GM23248 (cell line): ENCODE measurements at regions not wholly inside any gene's neighbourhood (a gene's known extent, or its start where the extent isn't known, plus 50 kb on each side); places are given as distances from the start of the nearest gene placed in this dataset.
"Not testable (repeated sequence)": the region's sequence is repeated elsewhere in the genome, so short reads cannot be mapped to it uniquely, and the experiment has no call there.

Experiments
- DNase-seq: peaks from one replicate; pipeline ENCODE4 v3.0.0-alpha.2; 2015
- H2AFZ ChIP-seq: fragments of 200-600 bp; sonication (generic); 2 replicates; pipeline ENCODE4 v1.6.1; 2016; ENCODE audit warnings: antibody characterized with exemption
- H3F3A ChIP-seq: fragments of 200-600 bp; sonication (generic); 2 replicates; pipeline ENCODE4 v1.6.1; 2016; ENCODE audit warnings: mild to moderate bottlenecking, antibody characterized with exemption, mixed run types; ENCODE audit not compliant: insufficient read depth
- H3K27ac ChIP-seq: fragments of 200-600 bp; sonication (generic); 2 replicates; pipeline ENCODE4 v1.5.1; 2016; ENCODE audit warnings: mild to moderate bottlenecking
- H3K27me3 ChIP-seq: fragments of 200-600 bp; sonication (generic); replicated peaks from 2 replicates; pipeline ENCODE4 v1.6.1; 2016; ENCODE audit warnings: mild to moderate bottlenecking; ENCODE audit not compliant: insufficient read depth
- H3K36me3 ChIP-seq: fragments of 200-600 bp; sonication (generic); 2 replicates; pipeline ENCODE4 v1.6.1; 2016; ENCODE audit warnings: low read depth, mild to moderate bottlenecking
- H3K4me1 ChIP-seq: fragments of 200-600 bp; sonication (generic); 2 replicates; pipeline ENCODE4 v1.6.1; 2016; ENCODE audit warnings: mild to moderate bottlenecking; ENCODE audit not compliant: insufficient read depth
- H3K4me2 ChIP-seq: fragments of 200-600 bp; sonication (generic); one replicate; pipeline ENCODE4 v1.6.1; 2016; ENCODE audit warnings: mild to moderate bottlenecking; ENCODE audit not compliant: unreplicated experiment
- H3K4me3 ChIP-seq: fragments of 200-600 bp; sonication (generic); 2 replicates; pipeline ENCODE4 v1.5.1; 2016; ENCODE audit warnings: mild to moderate bottlenecking
- H3K79me2 ChIP-seq: fragments of 200-600 bp; sonication (generic); 2 replicates; pipeline ENCODE4 v1.6.1; 2016; ENCODE audit warnings: mild to moderate bottlenecking; ENCODE audit not compliant: insufficient read depth
- H3K9ac ChIP-seq: fragments of 200-600 bp; sonication (generic); 2 replicates; pipeline ENCODE4 v1.6.1; 2016; ENCODE audit warnings: mild to moderate bottlenecking
- H3K9me2 ChIP-seq: fragments of 200-600 bp; sonication (generic); 2 replicates; pipeline ENCODE4 v1.6.1; 2016; ENCODE audit warnings: mixed run types, mild to moderate bottlenecking, moderate library complexity; ENCODE audit not compliant: insufficient read depth
- H3K9me3 ChIP-seq: fragments of 200-600 bp; sonication (generic); one replicate; pipeline ENCODE4 v1.6.1; 2017; ENCODE audit warnings: low read depth
- H4K20me1 ChIP-seq: fragments of 200-600 bp; sonication (generic); 2 replicates; pipeline ENCODE4 v1.6.0; 2016; ENCODE audit not compliant: insufficient read depth
- EZH2 ChIP-seq: fragments of 200-600 bp; sonication (generic); IDR thresholded peaks from 2 replicates; pipeline ENCODE4 v1.6.1; 2018; ENCODE audit warnings: antibody characterized with exemption, mild to moderate bottlenecking; ENCODE audit not compliant: insufficient read depth, poor library complexity, severe bottlenecking
- EZH2phosphoT487 ChIP-seq: fragments of 200-600 bp; sonication (generic); IDR thresholded peaks from 2 replicates; pipeline ENCODE4 v1.6.1; 2018; ENCODE audit warnings: antibody characterized with exemption, moderate library complexity, mild to moderate bottlenecking, low read depth; ENCODE audit not compliant: insufficient read depth
- WGBS, 2 experiments: methylation state at CpG; one replicate each; pipeline ENCODE4 v1.1.6; 2015 to 2017; ENCODE audit warnings: low lambda C conversion rate in 2 of 2, low coverage in 1 of 2; ENCODE audit errors: missing lambda C conversion rate in 2 of 2; 5-methylcytosine and 5-hydroxymethylcytosine counted together
- in situ Hi-C: fragments of 300-500 bp; cut with MboI; formaldehyde crosslinking; loops from 2 replicates; pipeline ENCODE4 v1.15.0; 2020

DNA sequence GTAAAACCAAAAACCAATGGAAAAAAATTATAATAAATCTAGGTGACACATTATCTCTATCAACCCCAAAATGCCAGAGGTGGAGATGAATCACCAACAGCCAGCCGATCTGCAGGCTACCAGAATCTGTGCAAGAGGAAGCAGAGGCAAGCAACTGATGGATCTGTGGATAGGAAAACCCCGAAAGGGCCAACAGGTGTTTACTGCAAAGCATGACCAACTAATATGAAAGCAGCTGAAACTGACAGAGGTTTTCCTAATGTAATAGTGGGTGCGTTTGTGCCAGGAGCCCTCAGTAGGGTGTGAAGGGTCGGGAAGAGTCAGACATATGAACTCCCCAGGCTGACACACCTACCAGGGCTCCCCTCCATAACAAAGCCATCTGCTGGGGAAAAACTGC, 554.6 kb downstream of the RFC3 start:
- Histone ChIP-seq H2AFZ (no peak overlapping the region), H4K20me1 (no peaks in the 10 kb centered on the region), H3K9me3 (no peaks in the 10 kb centered on the region), H3K9ac (no peak overlapping the region), H3K4me2 (no peak overlapping the region), H3F3A (no peaks in the 10 kb centered on the region), H3K27ac (no peak overlapping the region), H3K36me3 (no peaks in the 10 kb centered on the region), H3K79me2 (no peaks in the 10 kb centered on the region), H3K4me1 (no peaks in the 10 kb centered on the region), H3K9me2 (no peaks in the 10 kb centered on the region), H3K4me3 (no peak overlapping the region), H3K27me3 (no peaks in the 10 kb centered on the region)
- 59 to 63% methylated on average over 4 of the region's 4 CpGs for WGBS, 2 experiments
- TF ChIP-seq EZH2phosphoT487, result no peak
- no peak for TF ChIP-seq EZH2
- in situ Hi-C loops, result no loop called here
- no peak for DNase-seq

DNA sequence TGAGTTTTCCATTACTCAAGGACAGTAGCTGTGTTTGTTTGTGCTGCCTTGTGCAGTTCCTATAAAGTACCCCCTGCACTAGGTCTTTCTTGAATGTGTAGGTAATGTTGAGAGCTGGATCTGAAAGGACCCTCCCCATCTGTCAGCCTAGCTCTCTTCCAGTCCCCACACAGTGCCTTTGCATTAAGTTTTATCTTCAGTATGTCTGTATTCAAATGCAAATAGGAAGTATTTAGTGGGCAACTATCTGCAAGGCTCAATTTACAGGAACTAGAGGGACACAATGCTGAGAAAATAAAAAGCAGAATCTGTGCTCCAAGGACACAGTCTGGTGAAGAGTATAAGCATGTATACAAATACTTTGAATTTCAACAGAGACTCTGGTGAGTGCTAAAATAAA, 558.5 kb downstream of the RFC3 start:
- Histone ChIP-seq H2AFZ (no peak overlapping the region), H3K4me2 (no peak overlapping the region), H3K4me3 (no peak overlapping the region), H3K9me3 (no peaks in the 10 kb centered on the region), H3K27me3 (no peaks in the 10 kb centered on the region), H3F3A (no peaks in the 10 kb centered on the region), H3K9ac (no peak overlapping the region), H3K4me1 (no peaks in the 10 kb centered on the region), H3K79me2 (no peaks in the 10 kb centered on the region), H3K27ac (no peak overlapping the region), H3K36me3 (no peaks in the 10 kb centered on the region), H3K9me2 (no peaks in the 10 kb centered on the region), H4K20me1 (no peaks in the 10 kb centered on the region)
- in situ Hi-C loops, result no loop called here
- DNase-seq, result no peak
- TF ChIP-seq EZH2 (no peak), EZH2phosphoT487 (no peak)

DNA sequence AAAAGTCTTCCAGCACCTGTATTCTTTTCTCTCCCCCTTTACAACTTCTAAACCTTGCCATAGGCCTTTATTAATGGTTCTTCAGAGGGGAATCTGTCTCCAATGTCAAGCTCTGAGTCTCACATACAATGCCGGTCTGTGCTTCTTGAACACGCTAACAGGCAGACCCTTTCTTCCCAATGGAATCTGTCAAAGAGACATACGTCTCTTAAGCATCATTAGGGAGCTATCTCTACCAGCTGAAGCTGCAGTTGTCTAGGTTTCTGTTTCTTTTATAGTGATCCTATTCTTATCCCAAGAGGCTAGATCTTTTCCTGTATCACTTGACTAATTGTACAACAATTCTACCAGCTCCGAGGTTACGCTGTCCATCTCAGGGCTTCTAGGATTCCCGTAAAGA, 560.8 kb upstream of the NBEA start:
- H3K9me3 ChIP-seq, result no peaks in the 10 kb centered on the region
- 87 to 91% methylated on average over 6 of the region's 6 CpGs for WGBS, 2 experiments
- TF ChIP-seq EZH2phosphoT487, result no peak
- TF ChIP-seq EZH2, result no peak
- H3K9ac ChIP-seq, result no peak overlapping the region
- H2AFZ ChIP-seq, result no peak overlapping the region
- H3K27me3 ChIP-seq, result no peaks in the 10 kb centered on the region
- no peaks in the 10 kb centered on the region for H3K36me3 ChIP-seq
- H3K27ac ChIP-seq, result no peak overlapping the region
- no peak overlapping the region for H3K4me3 ChIP-seq
- no peaks in the 10 kb centered on the region for H3K9me2 ChIP-seq
- H3K4me1 ChIP-seq, result no peaks in the 10 kb centered on the region
- no peaks in the 10 kb centered on the region for H3F3A ChIP-seq
- H4K20me1 ChIP-seq, result no peaks in the 10 kb centered on the region
- DNase-seq, result no peak
- in situ Hi-C loops, result no loop called here
- no peak overlapping the region for H3K4me2 ChIP-seq
- no peaks in the 10 kb centered on the region for H3K79me2 ChIP-seq

DNA sequence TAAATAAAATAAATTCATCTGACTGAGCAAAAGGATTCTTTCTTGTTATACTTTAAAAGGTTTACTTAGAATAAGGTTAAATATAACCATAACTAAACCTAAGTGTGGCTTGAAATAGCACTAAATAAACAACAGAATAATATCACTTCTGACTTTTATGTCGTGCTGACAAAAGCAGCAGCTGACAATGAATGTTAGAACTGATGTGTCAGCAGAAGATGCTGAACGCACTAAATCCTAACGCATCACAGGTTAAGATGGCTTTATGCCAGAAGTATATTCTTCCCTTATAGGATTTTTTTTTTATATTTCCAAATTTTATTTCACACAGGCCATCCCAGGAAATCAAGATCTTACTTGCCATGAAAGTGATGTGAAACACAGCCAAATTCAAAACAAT, 558.3 kb upstream of the NBEA start:
- Histone ChIP-seq H3K4me3 (no peak overlapping the region), H3K27ac (no peak overlapping the region), H3F3A (no peaks in the 10 kb centered on the region), H3K27me3 (no peaks in the 10 kb centered on the region), H3K79me2 (no peaks in the 10 kb centered on the region), H3K4me2 (no peak overlapping the region), H2AFZ (no peak overlapping the region), H3K36me3 (no peaks in the 10 kb centered on the region), H4K20me1 (no peaks in the 10 kb centered on the region), H3K9me3 (no peaks in the 10 kb centered on the region), H3K9ac (no peak overlapping the region), H3K4me1 (no peaks in the 10 kb centered on the region), H3K9me2 (no peaks in the 10 kb centered on the region)
- in situ Hi-C loops, result no loop called here
- 80 to 90% methylated on average over 3 of the region's 3 CpGs for WGBS, 2 experiments
- TF ChIP-seq EZH2, result no peak
- no peak for TF ChIP-seq EZH2phosphoT487
- no peak for DNase-seq

DNA sequence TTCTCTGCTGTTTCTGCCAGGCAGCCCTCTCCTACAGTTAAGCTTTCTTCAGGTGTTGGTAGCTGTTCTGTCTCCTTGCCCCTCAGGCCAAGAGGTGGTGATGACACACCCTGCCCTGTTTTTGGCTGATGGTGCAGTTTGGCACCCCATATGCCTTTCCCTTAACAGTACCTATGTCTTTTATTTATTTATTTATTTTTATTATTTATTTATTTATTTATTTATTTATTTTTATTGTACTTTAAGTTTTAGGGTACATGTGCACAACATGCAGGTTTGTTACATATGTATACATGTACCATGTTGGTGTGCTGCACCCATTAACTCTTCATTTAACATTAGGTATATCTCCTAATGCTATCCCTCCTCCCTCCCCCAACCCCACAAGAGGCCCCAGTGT, 555.8 kb upstream of the NBEA start:
- H3F3A ChIP-seq, H3K36me3 ChIP-seq, H3K4me3 ChIP-seq, H3K79me2 ChIP-seq, H3K9me2 ChIP-seq, H3K27ac ChIP-seq, H4K20me1 ChIP-seq, DNase-seq, in situ Hi-C loops, H3K9me3 ChIP-seq, H3K4me2 ChIP-seq, H3K9ac ChIP-seq, H2AFZ ChIP-seq, H3K4me1 ChIP-seq, H3K27me3 ChIP-seq: not testable (repeated sequence)
